BJ (cell line): ENCODE measurements at regions not wholly inside any gene's neighbourhood (a gene's known extent, or its start where the extent isn't known, plus 50 kb on each side); places are given as distances from the start of the nearest gene placed in this dataset.
"Not testable (repeated sequence)": the region's sequence is repeated elsewhere in the genome, so short reads cannot be mapped to it uniquely, and the experiment has no call there.

Source experiments
- CTCF ChIA-PET: fragments of 350-600 bp; formaldehyde crosslinking; extraction: SDS; loops from one replicate; lab custom pipeline; 2021; ENCODE audit warnings: antibody characterized with exemption, inconsistent platforms; lab: Yijun Ruan, JAX
- POLR2A ChIA-PET: fragments of 300-600 bp; sonication (Branson Sonifier 250); formaldehyde crosslinking; extraction: SDS; loops from one replicate; lab custom pipeline; 2021; ENCODE audit warnings: antibody characterized with exemption; lab: Charles Lee
- DNase-seq: peaks from one replicate; pipeline ENCODE4 v3.0.0-alpha.2; 2011; ENCODE audit warnings: low read depth
- H3K27me3 ChIP-seq: 2 replicates; pipeline ENCODE4 v1.6.0; 2011; ENCODE audit warnings: low read length; ENCODE audit not compliant: control insufficient read depth, insufficient read depth
- H3K36me3 ChIP-seq: 2 replicates; pipeline ENCODE4 v1.5.1; 2011; ENCODE audit warnings: low read length; ENCODE audit not compliant: control insufficient read depth, insufficient read depth
- H3K4me3 ChIP-seq: 2 replicates; pipeline ENCODE4 v1.5.1; 2011; ENCODE audit warnings: low read depth, mild to moderate bottlenecking, control low read depth, low read length
- CTCF ChIP-seq: IDR thresholded peaks from 2 replicates; pipeline ENCODE4 v1.5.1; 2011; ENCODE audit warnings: low read depth, mild to moderate bottlenecking, control low read depth, inconsistent platforms, low read length, moderate library complexity; ENCODE audit not compliant: insufficient read depth

- CTCF ChIA-PET, result no interaction called here
- Histone ChIP-seq H3K36me3 (no peaks in the 10 kb centered on the region), H3K4me3 (no peak overlapping the region), H3K27me3 (no peaks in the 10 kb centered on the region)
- POLR2A ChIA-PET, result no interaction called here
- DNase-seq, result no peak
- TF ChIP-seq CTCF, result no peak
Observed at GRCh38 chr2:116160657-116161056, 1653.8 kb upstream of the DDX18 start.

- Histone ChIP-seq H3K4me3 (no peak overlapping the region), H3K36me3 (no peaks in the 10 kb centered on the region), H3K27me3 (no peaks in the 10 kb centered on the region)
- ChIA-PET POLR2A (no interaction called here), CTCF (no interaction called here)
- no peak for DNase-seq
- TF ChIP-seq CTCF, result no peak
Observed at GRCh38 chr2:116162395-116162794, 1652.1 kb upstream of the DDX18 start.

GRCh38 chr2:116167107-116167506 is 1647.4 kb upstream of the DDX18 start:
- Histone ChIP-seq H3K36me3 (no peaks in the 10 kb centered on the region), H3K27me3 (no peaks in the 10 kb centered on the region), H3K4me3 (no peak overlapping the region)
- POLR2A ChIA-PET, result no interaction called here
- TF ChIP-seq CTCF, result no peak
- CTCF ChIA-PET, result no interaction called here
- no peak for DNase-seq

GRCh38 chr2:116180072-116180471 is 1634.4 kb upstream of the DDX18 start:
- H3K36me3 ChIP-seq, result no peaks in the 10 kb centered on the region
- TF ChIP-seq CTCF, result no peak
- CTCF ChIA-PET, result no interaction called here
- no peaks in the 10 kb centered on the region for H3K27me3 ChIP-seq
- POLR2A ChIA-PET, result no interaction called here
- no peak overlapping the region for H3K4me3 ChIP-seq
- DNase-seq, result no peak

GRCh38 chr2:116190684-116191083 is 1623.8 kb upstream of the DDX18 start:
- H3K36me3 ChIP-seq, DNase-seq, CTCF ChIA-PET, POLR2A ChIA-PET, H3K27me3 ChIP-seq, H3K4me3 ChIP-seq: not testable (repeated sequence)

- ChIA-PET POLR2A (no interaction called here), CTCF (no interaction called here)
- no peak for TF ChIP-seq CTCF
- H3K4me3 ChIP-seq, result no peak overlapping the region
- H3K36me3 ChIP-seq, result no peaks in the 10 kb centered on the region
- H3K27me3 ChIP-seq, result no peaks in the 10 kb centered on the region
- DNase-seq, result no peak
Observed at GRCh38 chr2:116200086-116200485, 1614.4 kb upstream of the DDX18 start.
